CD1c-positive myeloid dendritic cell (primary cell): ENCODE measurements at regions not wholly inside any gene's neighbourhood (a gene's known extent, or its start where the extent isn't known, plus 50 kb on each side); places are given as distances from the start of the nearest gene placed in this dataset.

Source experiments
- DNase-seq: peaks from one replicate; pipeline ENCODE4 v3.0.0-alpha.2; 2016; ENCODE audit errors: extremely low spot score

DNA sequence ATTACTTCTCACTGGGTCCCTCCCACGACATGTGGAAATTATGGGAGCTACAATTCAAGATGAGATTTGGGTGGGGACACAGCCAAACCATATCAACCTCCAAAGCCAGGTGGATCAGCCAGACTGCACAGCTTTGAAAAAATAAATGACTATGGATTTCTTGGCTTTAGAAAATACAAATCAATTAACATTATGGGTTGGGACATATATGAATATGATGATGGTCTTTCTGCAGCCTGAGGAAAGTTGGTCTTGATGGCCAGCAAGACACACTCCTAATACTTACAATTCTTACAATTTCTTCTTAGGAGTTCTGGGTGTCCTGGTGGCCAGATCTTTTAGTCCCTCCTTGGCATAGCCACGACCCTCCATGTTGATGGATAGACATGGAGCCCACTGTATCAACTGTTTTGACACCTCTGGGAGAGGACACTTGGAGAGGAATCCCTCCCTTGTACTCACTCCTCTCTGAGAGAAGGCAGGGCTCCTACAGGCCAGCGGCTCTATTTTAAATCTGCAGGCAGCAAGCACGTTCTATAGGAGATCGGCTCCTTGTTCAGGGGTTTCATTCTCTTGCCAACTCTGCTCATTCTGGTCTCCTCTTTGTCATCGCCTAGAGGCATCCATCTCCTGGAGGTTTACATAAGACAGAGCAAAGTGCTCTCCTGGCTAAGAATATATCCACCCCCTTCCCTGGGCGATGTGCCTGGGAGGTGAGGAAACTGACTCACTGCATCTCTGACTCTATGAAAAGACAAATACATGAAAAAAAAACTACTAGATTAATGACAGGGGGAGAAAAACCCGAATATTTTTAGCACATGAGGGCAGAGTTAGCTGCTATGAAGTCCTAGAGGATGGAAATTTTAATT lies 145.9 kb downstream of the CARTPT start:
- DNase-seq = no peak

DNA sequence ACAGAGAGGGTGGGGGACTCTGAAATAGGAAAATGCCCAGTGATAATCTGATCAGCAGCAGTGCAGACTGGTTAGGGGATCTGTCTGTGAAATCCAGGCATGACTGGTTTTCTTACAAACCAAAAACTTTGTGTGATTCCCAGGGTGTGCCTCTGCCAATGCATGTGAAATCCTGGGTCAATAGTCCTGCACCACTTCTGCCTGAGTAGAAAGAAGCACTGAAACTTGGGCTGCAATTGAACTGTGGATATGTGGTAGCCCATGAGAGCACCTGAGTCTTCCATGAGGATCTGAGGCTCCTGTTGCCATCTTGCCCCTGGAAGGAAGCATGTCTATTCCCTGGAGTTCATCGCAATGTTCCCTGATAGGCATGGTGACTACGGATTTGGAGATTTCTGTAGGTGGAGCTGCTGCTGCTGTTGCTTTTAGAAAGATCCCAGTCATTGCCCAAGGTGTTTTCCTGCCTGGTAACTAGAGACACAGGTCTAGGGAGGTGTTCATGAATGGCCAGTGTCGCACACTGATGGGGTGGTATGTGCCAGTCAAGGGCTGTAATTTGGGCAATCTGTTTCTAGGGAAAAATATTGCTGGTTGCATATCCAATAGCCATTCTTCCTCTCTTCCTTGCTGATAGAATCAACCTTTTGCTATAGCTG lies 146.7 kb downstream of the CARTPT start:
- no peak for DNase-seq

DNA sequence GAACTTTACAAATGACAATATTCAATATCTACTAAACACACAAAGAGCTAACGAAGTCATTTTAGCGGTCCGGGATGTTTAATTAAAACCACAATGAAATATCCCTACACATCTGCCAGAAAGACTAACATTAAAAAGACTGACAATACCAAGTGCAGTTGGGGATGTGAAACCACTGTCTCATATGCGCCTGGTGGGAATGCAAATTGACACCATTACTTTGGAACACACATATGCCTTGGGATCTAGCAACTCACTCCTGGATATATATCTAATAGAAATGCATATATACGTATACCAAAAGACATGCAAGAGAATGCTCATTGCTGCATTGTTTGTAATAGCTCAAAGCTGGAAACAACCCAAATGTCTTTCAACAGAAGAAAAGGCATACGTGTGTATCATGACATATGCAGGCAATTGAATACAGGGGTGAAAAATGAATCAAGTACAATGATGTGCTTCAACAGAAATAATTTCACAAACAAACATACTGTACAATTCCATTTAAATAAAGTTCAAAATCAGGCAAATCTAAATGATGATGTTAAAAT lies 153.3 kb downstream of the CARTPT start:
- DNase-seq = no peak

DNA sequence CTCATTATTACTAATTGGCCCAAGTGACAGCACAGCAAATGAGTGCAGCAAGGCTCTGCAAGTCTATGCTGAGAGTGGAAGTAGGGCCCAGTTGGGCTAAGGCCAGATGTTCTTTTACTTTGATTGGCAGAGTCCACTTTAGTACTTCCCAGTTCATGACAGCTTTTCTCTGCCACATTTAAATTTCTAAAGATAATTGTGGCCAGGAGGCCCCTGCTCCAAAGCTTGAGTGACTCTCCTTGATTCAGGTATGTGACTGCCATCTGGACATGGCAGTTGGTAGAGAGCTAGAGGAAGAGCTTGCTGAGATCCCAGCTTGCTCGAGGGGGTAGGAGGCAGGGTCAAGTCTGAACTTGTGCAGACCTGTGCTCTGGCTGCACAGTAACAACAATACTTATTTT lies 154.1 kb downstream of the CARTPT start:
- DNase-seq = no peak

DNA sequence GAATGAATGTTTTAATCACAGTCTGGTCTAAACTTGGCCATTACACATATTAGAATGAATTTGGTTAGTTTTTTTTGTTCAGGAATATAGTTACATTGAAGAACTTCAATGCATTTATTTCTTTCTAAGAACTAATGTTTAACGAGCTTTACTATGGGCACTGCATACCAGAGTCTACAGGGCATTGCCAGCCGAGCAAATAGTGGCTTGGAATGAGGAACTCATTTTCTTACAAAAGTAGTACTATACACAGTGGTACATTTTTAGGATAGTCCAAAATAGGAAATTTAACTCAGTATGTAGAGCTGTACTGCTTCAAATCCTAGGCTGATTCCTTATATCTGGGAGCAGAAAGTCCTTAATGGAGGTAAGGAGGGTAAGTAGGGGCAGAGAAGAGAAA lies 155.4 kb downstream of the CARTPT start:
- DNase-seq = no peak

DNA sequence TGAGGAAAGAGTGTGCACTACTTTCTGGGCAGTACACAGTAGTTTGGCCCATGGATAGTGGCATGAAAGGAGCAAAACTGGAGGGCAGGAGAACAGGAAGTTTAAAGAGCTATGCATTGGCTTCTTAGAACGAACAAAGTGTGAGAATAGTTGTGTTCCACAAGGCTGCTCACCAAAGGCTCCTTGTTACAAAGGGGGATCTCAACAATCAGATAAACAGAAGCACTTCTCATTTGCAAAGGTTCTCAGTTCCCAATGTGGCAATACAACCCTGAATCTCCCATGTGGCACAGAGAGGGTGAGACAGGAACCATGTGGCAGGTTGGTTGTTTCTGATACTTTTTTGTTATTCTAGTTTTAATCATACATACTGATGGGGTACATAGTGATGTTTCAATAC lies 158.4 kb downstream of the CARTPT start:
- no peak for DNase-seq

DNA sequence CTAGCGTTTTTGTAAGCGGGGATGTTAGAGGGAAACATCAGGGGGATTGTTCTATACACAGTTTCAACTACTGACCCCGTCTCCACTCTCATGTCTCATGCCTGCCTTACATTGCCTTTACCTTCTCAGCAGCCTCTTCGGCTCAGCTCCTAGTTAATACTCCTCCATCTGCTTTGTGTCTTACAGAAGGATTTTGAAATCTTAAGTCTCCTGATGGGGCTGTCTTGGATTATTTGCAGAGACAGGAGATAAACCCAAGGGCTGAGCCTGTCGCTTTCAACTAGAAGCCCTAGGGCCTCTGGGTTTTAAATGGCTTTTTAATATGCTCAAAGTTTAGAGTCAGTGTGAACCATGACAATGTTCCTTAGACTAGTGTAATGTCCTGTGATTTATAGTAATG lies 161.5 kb downstream of the CARTPT start:
- no peak for DNase-seq

DNA sequence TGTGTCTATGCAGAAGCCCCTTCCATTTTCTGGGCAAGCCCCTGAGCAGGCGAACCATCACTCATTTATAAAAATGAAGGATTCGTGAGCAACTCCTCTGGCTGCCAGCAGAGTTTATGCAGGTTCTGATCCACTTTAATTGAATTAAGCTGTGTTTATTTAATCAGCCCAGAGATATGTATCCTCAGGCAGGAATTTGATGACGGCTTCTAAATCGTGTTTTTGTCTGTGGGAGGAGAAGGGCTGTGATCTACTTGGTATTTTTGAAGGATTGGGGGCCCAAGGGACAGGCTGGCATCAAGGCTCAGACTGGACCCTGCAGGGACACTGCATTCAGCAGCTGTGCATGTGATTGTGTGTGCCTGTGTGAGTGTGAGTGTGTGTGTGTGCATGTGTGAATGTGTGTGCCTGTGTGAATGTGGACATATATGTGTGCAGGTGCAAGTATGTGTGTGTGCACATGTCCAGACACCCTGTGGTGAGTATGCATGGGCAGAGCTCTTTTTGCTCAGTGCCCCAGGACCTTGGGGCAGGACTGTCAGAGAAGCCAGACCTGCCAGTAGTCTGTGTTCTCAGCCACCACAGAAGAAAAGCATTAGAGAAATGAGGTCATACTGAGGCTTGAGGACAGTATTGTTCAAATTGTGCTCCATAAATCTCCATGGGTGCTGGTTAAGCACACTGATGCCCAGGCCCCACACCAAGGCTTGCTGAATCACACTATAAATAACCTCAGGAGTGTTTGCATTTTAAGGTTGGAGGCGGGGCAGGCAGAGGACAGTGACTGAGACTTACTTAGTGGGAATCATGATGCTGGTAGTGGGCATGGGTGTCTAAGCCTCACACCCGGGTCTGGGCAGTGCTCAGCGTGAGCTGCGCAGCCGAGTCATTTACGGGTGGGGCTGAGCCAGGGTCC lies 164.0 kb downstream of the CARTPT start:
- no peak for DNase-seq

DNA sequence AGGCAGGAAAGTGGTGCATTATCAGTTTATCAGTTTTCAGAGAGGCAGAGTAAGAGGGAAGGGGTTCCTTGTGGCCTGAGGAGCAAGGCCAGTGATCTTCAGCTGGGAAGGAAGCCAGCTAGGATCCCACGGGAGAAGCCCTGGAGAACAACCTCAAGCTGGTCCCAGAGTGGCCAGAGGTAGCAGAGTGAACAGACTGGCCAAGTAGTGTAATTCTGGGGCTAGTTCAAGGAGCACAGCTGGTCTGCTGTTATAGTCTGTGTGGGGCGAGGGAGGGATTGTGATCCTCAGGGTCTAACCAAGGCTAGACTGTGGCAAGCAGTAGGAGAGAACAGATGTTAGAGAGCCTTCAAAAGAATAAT lies 164.6 kb downstream of the CARTPT start:
- DNase-seq = no peak

DNA sequence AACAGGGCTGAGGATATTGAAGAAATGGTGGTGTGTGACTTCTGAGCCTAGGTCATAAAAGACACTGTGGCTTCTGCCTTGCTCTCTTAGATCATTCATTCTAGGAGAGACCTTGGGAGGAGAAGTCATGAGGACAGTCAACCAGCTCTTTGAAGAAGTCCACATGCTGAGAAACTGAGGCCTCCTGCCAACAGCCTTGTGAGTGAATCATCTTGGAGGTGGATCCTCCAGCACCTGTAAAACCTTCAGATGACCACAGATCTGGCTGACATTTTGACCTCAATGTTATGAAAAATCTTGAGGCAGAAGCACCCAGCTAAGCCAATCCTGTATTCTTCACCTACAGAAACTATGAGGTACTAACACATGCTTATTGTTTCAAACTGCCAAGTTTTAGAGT lies 165.9 kb downstream of the CARTPT start:
- DNase-seq = no peak

DNA sequence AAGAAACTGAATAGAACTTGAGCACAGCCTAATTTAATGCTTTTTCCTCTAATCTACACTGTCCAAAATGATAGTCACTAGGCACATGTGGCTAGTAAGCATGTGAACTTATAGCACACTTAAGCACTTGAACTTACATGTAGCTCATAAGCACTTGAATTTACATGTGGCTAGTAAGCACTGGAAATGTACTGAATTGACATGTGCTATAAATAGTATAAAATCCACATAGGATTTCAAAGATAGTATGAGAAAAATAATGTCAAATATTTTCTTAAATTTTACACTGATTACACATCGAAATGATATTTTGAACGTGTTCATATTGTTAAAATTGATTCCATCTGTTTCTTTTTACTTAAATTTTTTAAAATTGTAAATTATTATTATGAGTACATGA lies 167.3 kb downstream of the CARTPT start:
- no peak for DNase-seq

DNA sequence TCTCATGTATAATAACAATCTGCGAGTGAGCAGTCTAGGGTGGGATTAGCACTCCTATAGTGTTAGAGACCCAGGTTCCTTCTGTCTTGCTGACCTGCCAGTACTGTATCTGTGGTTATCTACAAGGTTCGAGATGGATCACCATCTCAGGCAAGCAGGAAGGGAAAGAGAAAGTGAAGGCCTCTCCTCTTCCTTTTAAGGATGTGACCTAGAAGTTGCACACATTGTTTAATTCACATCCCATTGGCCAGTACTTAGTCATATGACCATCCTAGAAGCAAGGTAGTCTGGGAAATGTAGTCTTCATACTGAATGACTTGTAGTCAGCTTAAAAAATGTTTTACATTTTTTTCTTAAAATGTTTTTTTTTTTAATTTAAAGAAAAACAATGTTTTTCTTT lies 168.6 kb downstream of the CARTPT start:
- DNase-seq = peak; percentile 65

DNA sequence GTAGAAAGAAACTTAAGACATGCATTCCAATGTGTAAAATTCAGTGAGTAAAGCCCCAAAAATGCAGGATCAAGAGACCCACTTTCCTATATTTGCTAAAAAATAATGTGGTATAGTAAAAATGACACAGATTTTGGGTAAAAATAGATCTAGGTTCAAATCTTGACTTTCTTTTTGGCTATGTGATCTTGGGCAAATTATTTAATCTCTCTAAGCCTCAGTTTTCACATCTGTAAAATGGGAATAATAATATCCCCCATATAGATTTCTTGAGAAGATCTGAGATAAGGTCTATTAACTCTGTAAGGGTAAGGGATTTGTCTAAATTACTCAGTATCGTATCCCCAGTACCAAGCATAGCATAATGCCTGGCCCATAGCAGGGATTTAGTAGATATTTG lies 172.3 kb downstream of the CARTPT start:
- DNase-seq = no peak

DNA sequence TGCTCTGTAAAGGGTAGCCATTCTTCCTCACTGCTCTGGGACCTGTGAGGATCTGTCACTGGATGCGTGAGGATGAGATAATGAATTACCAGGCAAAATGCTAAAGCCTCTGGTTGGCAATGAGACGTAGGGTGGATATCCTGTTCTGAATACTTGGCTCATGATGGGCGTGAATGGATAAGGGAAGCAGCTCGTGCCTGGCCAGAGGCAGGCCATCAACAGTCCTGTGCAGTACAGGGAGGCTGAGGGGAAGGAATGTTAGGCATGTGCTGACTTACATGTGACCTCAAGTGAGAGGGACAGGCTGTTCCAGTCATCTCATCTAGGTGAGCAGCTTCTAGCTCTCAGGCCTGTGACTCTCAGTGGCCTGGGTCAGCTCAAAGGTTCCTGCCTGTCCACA lies 172.8 kb downstream of the CARTPT start:
- no peak for DNase-seq

DNA sequence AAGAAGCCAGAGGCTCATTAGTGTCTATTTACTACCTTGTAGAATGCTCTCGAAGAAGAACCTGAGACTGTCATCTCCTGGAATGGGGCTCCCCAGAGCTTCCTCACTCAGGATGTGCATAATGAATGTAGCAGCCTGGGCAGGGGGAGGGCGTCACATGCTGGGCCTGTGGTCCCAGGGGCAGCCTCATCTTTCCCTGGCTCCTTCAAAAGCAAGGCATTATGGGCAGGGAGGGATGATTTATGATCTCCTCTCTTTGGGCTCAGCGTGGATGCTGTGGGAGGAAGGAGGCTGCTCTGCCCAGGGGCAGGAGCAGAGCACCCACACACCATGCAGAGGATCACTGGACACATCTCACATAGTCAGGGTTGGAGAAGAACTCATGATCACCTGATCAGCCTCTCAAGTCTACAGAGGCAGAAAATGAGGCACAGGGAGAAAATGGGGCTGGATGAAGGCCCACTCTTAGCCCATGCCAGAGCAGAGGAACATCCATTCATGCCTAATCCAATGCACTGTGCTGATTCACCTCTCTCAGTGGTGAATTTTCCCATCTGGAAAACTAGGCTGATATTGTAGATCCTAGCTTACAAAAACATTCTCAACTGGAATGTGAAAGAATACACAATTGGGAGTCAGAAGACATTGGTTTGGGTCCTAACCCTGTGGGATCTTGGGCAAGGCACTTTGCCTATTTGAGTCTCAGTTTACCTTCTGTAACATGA lies 173.7 kb downstream of the CARTPT start:
- DNase-seq = no peak

DNA sequence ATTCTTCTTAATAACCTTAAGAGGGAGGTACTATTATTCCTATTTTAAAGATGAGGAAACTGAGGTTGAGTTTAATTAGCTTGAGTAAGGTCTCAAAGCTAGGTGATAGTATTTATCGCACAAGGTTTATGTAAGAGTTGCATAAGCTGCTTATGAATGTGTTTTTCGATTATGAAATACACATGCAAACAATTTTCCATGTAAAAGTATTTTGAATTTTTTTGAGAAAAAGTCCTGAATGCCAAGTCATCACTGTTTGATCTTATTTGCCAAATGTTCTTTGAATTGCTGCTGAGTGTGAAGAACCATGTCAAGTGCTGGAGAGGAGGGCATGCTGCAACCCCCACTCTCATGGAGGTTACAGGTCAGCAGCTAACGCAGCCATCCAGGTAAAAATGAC lies 174.4 kb downstream of the CARTPT start:
- DNase-seq = no peak

DNA sequence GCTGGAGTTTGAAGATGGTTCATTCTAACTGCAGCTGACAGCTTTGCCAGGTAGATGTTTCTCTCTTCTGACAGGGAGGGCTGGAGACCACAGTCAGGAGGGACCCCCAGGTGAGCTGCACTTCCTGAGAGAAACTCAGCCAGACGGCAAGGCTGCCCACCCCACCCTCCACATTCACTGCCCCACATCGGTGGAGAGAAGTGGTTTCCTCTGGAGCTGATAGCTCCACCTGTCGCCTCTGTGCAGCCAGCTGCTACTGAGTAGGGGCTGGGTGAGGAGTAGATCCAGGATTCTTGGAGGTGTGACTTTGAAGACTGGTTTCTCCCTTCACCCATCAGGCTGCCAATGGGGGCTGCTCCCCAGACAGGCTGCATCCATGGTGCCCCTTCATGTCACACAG lies 175.0 kb downstream of the CARTPT start:
- no peak for DNase-seq

DNA sequence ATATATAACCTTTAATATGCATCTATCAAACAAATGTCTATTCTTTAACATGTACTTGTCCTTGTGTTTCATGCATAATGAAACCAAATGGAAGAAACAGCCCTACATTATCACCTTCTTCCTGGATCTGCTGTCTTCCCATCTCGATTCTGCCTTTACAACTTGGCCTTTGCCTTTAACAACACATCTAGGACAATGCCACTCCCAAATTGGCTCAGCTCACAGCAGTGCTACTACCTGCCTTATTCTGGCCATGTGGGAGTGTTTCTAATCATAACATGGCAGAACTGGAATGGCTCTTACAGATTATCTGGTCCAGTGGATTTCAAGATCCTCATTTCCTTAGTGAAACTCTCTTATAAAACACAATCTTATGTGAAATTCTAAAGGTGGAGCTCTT lies 176.5 kb downstream of the CARTPT start:
- no peak for DNase-seq

DNA sequence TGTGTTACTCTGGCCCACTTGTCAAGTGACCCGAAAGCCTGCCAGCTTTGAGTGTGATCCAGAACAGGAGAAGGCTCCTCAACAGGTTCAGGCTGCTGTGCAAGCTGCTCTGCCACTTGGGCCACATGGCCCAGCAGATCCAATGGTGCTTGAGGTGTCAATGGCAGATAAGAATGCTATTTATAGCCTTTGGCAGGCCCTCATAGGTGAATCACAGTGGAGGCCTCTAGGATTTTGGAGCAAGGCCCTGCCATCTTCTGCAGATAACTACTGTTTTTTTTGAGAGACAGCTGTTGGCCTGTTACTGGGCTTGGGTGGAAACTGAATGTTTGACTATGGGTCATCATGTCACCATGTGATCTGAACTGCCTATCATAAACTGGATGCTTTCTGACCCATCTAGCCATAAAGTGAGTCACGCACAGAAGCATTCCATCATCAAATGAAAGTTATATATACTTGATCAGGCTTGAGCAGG lies 180.8 kb downstream of the CARTPT start:
- no peak for DNase-seq

DNA sequence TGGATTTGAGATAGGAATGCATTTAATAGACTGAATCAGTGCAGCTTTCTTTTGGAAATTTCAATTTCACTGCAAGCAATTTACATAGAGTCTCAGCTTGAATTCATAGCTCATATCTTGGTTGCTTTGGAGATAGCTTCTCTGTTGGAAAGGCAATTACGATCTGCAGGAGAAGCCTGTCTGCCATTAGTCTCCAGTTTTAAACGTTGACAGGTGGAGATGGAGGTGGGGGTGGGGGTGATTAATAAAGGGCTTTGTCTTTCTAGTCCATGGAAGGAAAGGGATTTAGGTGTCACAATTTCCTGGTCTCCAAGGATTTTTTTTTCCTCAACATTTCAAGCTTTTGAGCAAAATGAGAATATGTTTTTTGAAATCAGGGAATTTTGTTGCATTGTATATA lies 184.7 kb downstream of the CARTPT start:
- no peak for DNase-seq

DNA sequence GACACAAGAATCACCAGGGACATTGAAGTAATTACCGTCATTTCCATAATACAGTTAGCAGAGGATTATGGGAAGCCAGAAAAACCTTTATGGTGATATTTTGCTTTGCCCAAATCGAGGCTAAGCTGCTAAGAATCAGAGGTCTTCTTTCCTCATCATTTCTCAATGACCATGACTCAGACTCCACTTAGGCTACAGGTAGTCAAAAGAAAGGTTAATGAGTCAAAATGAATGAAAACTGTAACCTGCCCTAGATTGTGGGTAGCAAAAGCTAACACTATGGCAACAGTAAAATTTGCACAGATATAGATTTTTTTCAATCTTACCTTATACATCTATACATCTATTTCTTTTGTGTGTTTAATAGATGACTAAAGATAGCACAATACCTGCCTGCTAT lies 185.8 kb downstream of the CARTPT start:
- DNase-seq = no peak
